ENCODE measurements at regions not wholly inside any gene's neighbourhood (a gene's known extent, or its start where the extent isn't known, plus 50 kb on each side); places are given as distances from the start of the nearest gene placed in this dataset.

DNA sequence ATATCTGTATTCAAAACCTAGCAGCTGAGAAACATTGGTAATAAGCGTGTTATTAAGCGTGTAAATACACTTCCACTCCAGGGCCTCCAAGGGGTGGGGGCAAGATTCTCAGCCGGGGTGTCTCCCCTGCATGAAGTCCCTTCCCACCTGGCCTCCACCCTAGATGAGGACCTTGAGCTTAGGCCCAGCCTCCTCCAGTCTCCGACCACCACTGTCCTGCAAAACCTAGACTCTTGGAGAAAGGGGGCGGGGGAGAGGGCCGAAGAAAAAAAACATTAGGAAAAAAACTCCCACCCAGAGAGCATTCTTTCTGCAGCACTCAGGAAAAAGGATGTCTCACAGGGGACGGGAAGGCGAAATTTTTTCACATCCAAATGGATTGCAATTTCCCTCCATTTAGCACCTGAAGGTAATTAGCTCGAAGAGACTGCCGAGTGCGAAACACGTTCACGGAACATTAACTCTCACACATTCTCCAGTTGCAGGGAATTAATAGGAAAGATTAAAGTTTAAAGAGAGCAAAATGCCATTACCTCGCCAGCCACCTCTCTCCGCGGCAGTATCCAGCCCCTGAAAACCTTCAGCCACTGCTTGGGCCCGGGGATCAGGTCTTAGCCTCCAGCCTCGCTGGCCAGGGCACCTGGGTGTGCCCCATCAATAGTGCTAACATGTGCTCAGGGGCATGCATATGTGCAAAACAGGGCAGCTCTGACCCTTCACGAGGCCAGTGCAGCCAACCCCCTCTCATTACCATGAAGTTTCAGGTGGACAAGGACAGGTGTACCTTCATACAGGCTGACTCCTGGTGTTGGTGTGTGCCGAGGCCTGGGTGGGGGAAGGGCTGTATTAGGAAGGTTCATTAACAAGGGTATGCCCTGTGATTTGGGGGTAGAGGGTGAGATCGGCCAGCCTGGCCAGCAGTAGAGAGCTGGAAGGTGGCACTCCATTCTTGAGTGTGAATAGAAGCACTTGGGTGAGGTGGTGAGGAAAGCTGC lies 77.2 kb downstream of the HIF1AN start:
- peak in 1 of 4 donors; percentile 29 for DNase-seq (ENCODE audit: low read depth in 4 of 4, low spot score in 2 of 4)

DNA sequence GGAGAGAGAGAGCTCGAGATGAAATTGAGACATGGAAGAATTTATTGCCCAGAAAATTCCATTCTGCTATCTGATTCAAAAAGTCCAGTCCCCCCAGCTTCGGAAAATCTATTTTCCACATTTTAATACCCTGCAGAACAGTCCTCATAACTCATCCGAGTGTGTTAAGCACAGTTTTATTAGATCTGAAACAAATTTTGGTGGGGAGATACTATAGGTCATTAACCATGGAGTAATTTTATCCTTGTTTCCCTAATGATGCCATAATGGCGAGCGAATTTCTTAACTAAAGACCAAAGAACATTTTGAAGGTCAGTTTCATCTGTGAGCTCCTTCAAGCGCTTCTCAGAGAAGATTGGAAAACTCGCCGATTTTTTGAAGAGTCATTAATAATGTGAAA lies 78.1 kb downstream of the HIF1AN start:
- DNase-seq (ENCODE audit: low read depth in 4 of 4, low spot score in 2 of 4) = no peak

DNA sequence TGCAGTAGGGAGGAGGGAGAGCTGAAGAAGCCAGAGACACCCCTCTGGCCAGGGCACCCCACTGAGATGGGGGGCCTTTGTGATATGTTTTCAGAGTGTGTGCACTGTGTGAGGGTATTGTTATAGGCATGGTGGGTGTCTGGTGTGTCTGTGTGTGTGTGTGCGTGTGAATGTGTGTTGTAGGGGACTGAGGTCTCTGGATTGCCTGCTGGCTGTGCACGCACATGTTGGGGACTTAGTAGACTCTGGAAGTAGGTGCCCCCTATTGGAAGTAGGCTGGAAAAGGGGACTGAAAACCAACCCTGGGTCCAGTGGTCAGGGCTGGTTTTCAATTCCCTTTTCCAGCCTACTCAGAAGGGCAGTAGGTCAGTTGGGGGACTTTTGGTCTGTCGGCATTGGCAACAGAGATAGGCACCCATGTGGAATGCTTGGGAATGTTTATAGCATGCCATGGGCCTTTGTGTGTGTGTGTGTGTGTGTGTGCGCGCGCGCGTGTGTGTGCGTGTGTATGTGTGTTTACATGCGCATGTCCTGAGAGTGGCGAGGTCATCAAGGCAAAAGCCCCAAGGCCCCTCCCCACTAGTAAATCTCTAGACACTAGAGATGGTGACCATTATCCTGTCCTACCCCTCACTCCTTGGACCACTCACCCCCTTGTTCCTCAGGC lies 78.8 kb downstream of the HIF1AN start:
- DNase-seq (ENCODE audit: low read depth in 4 of 4, low spot score in 2 of 4) = no peak

DNA sequence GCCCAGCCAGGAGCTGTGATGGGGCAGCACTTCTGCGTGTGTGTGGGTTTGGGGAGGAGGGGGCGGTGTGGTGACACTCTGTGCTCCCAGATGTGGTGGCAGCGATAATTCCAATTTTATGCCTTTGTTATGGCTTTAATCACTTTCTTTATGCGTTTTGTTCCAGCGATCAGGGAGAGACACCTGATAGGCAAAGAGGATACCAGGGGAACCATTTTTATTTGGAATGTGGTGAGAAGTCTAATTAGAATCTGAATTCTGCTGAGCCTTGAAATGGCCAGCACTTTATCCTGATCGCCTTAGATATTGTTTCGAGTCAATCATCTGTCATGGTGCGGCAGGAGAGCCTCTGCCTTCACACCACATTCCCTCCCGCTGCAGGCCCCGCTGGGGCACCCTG lies 79.5 kb downstream of the HIF1AN start:
- no peak for DNase-seq (ENCODE audit: low read depth in 4 of 4, low spot score in 2 of 4)

DNA sequence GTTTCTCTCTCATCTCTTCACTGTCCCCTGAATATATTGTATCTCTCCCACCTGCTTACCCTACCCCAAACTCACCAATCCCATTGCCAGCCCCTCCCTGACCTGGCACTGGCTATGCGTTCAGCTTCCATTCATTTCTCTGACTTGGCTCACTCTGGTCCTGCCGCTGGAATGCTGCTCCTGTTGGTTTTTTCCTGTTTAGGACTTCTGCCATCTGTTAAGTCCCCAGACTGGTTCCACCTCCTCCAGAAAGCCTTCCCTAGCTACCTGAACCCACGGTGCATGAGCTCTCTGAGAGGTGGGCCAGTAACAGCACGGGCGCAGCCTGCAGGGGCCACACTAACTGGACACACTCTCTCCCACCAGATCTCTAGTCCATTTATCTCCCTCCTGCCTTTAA lies 80.2 kb downstream of the HIF1AN start:
- no peak for DNase-seq (ENCODE audit: low read depth in 4 of 4, low spot score in 2 of 4)

DNA sequence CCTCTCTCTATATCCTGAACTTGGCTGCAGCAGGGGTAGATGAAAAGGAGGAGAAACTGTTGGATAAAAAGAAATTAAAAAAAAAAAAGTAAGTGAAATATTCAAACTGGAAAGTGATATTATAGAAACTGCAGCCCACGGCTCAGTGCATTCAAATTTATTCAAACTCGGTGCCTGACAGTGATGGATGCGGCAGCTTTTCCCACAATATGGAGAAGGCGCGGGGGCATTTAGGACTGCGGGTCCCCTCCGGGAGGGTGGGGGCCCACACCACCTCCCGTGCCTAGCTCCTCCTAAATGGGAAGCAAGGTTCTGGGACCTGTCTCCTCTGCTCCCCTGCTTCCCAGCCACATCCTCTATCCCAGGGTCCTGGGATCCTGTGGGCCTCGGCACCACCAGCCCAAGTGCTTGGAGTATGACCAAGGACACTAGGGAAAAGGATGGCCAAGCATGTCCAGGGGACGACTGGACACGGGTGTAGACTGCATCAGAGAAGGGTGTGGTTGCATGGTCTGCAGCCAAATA lies 82.4 kb downstream of the HIF1AN start:
- no peak for DNase-seq (ENCODE audit: low read depth in 4 of 4, low spot score in 2 of 4)

DNA sequence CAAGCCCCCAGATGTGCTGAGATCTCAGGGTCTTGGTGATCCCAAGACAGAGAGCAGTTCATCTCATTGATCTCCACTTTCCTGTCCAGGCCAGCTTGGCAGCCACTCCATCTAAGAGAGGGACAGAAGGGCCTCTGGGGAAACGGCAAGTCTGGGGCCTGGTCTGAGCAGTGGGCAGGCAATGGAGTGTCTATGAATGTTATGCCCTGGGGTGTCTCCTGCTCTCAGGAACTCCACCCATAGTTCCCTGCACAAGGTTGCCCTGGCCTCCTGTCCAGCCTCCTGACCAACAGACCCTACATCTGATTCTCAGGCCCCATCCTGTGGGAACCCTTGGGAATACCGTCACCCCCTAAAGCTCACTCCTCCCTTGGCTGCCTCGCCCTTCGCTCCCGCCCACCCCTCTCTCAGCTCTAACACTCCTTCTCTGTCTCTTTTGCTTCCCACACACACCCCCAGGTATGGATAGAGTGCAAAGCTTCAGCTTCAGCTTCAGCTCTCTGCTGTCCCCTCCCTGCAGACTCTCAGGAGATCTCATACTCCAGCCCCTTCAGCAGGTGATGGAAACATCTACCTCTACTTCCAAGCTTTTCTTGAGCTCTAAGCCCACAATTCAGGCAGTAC lies 83.0 kb downstream of the HIF1AN start:
- no peak for DNase-seq (ENCODE audit: low read depth in 4 of 4, low spot score in 2 of 4)

DNA sequence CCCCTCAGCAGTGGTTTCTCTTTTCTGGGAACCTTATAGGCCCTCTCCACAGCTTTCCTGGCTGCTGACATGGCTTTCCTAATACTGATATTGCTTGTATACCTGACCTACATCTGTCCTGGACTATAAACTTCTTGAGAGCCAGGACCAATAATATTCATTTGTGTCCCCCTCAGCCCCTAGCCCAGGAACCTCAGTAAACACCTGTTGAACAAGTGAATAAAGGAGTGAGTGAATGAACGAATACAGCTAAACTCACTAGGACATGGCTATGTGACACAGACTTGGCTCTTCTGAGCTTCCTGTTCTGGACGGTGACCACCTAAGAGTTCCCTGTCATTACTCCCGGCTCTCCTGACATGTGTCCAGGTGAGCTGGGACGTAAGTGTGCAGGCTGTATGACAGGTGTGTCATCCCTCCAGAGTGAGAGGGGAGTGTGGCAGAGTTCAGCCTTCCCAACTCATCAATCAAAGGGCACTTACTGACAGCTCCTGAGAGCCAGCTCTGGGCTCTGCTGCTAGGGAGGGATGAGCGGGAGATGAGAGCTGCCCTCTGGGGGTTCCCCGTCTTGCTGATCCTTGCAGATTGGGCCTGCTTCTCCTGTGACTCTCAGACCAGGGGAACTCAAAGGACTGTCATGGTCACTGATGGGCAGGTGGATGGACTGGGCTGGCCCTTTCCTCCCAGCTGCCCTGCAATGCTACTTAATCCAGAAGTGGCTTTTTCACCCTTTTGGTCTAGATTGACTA lies 84.5 kb downstream of the HIF1AN start:
- no peak for DNase-seq (ENCODE audit: low read depth in 4 of 4, low spot score in 2 of 4)

DNA sequence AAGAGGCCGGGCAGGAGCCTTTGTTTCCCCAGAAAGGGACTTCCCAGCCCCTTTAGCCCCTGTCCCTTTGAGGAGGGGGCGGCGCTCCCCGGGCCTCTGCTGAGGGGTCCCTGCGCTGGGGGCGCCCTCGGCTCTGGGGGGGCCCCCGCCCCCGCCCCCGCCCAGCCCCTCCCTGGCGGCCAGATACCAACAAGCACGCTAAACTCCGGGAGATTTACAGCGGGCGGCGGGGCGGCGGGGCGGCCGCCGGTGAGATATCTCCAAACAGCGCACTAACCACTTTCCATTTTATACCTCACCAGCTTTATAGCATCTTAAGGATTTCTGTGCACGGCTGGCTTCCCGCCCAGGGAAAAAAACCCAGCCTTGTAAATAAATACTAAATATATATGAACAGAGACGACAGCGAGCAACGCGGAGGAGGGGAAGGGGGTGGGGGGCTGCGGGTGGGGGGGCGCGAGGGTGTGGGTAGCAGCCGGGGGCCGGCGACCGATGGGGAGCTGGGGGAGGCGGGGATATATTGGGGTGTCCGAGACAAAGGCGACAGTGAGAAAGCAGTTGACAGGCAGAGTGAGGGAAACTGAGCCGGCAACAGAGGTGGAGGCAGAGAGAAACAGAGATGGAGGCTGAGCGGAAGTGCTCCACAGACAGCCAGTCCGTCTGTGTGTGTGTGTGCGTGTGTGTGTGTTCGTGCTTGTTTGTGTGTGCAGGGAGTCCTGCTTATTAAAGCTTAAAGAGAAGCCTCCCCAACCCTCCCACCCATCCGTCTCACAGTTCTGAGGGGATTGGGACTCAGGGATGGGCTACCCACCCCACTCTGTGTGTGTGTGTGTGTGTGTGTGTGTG lies 85.8 kb downstream of the HIF1AN start:
- no peak for DNase-seq (ENCODE audit: low read depth in 4 of 4, low spot score in 2 of 4)

DNA sequence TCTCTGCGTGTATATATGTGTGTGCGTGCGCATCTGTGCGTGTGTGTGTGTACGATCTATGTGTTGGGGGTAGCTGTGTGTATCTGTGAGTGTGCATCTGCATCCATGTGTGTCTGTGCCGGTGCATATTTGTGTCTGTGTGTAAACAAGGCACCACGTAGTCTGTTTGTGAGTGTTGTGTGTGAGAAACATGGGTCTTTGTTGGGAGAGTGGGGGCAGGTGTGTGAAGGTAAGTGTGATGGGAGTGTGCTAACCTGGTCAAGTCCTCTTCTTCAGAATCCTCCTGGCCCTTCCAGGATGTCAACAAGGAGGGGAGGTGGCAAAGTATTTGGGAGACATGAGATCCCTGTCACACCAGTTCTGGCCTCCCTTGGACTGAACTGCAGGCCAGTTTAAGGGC lies 87.2 kb downstream of the HIF1AN start:
- no peak for DNase-seq (ENCODE audit: low read depth in 4 of 4, low spot score in 2 of 4)

DNA sequence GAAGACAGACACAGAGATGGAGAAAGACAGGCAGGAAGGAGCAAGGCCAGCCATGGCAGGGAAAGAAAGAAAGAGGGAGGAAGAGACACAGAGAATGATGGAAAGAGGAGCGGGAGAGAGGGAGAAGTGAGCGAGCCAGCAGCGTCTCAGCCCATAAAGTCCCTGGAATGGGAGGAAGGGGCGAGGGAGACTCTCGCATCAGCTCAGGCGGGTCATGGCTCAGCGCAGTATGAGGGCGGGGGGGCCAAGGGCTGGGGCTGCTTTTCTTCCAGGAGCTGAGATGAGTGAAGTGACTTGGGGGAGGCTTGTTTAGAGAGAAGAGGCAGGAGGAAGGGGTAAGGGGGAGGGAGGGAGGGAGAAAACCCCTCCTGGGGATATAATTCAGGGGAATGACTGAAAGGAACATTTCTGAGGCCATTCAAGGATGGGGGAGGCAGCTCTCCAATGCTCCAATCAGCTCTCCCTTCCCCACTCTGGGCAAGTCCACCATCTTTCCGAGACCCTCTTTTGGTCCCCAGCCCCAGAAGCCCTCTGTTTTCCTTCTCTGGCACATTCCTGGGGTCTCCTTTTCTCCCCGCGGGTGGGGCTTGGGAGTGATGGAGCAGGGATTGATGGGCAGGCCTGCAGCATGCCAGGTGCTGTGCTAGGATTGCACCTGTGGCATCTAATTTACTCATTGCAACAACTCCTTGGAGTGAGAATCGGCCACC lies 87.9 kb downstream of the HIF1AN start:
- DNase-seq (ENCODE audit: low read depth in 4 of 4, low spot score in 2 of 4) = no peak

DNA sequence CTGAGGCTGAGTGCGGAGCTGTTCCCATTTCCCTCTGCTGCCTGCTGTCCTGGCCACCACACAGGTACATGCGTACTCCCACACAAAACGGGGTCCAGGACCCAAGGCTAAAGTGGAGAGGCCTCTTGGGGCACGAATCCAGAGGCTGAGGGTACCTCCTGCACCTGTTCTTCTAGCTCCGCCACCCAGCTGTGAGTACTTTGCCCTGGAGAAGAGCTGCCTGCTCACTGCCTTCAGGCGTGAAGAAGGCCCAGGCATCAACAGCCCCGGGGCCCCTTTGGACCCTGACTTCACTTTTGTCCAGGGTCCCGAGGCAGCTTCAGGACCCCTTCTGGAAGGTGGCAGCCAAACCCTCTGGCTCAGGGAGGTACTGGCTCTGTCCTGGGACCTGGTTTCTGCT lies 88.6 kb downstream of the HIF1AN start:
- no peak for DNase-seq (ENCODE audit: low read depth in 4 of 4, low spot score in 2 of 4)

DNA sequence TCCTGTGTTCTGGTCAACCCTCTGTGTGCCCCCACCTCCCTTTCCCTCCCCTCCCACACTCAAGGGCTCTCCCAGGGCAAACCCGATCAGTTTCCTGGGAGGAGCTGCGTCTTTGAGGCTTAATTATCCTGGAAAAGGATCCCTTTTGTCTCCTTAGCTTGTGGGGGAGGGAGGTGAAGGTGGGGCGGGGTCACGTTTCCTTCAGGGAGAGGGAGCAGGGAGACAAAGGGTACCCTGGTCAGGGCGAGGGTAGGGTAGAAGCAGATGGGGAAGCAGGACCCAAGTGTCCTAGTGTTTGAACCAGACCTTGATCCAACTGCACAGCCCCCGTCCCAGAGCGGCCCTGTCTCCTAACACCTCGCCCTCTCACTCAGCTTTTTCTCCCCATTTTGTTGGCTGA lies 90.1 kb downstream of the HIF1AN start:
- DNase-seq (ENCODE audit: low read depth in 4 of 4, low spot score in 2 of 4) = no peak

DNA sequence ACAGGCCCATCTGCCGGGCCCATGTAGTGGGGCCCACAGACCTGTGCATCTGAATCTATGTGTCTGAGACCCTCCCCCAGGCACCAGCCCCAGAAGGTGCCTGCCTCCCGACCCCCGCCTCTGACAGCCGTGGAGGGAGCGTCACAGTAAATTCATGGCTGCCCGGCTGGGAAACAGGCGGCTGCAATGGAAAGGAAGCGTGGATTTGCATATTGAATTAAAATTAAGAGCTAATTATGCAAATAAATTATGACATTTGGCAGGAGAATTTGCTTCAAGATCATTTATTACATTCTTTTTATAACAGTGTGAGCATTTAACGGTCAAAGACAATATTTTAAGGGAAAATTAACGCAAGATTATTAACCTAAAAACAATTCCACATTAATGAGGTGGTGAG lies 92.3 kb downstream of the HIF1AN start:
- no peak for DNase-seq (ENCODE audit: low read depth in 4 of 4, low spot score in 2 of 4)

DNA sequence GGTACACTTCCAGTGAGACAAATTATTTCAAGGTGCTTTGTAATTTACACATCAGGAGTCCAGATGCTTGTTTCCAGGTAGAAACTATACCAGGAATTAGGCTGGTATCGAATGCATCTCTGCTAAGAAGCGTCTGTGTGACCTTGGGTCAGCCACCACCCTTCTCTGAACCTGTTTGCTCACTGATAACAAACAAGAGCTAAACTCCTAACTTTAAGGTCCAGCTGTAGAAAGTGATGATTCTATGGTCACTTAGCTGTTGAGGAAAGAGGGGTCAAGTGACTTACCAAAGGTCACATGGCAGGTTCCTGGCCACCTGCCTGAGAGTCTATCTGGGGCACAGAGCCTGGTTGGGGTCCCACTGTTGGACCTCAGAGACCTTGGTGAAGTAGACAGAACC lies 95.4 kb downstream of the HIF1AN start:
- DNase-seq (ENCODE audit: low read depth in 4 of 4, low spot score in 2 of 4) = no peak

DNA sequence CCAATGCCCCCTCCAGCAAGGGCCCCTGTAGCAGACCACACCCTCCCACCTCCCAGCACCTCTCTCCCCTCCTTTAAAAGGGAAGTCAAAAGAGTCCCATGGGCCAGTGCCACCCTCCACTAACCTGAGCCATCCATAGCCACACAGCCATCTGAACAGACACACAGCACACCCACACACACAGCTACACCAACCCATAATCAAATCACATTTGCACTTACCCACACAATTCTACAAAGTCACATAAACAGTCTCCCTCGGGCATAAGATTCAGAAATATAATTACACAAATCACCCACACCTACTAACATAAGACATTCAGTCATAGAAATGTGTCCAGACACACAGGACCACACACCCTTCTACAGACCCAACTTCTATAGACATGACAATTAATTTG lies 96.3 kb downstream of the HIF1AN start:
- DNase-seq (ENCODE audit: low read depth in 4 of 4, low spot score in 2 of 4) = no peak

DNA sequence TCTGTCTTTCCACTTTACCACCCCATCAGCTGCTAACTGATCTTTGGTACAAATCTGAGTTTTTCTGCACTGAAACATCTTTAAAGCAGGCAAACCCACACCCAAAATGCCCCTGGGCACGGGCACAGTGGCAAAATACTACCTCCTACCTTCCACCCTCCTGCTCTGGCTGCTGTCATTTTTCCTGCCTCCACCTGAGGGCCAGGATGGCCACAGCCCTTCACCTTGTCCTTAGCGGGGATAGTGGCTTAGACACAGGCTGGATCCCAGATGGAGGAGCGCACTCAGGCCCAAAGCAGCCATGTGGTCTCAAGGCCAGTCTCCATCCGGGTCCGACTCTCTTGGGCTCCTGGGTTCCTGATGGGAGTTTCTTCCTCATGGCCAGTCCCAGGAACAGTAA lies 98.3 kb downstream of the HIF1AN start:
- no peak for DNase-seq (ENCODE audit: low read depth in 4 of 4, low spot score in 2 of 4)

DNA sequence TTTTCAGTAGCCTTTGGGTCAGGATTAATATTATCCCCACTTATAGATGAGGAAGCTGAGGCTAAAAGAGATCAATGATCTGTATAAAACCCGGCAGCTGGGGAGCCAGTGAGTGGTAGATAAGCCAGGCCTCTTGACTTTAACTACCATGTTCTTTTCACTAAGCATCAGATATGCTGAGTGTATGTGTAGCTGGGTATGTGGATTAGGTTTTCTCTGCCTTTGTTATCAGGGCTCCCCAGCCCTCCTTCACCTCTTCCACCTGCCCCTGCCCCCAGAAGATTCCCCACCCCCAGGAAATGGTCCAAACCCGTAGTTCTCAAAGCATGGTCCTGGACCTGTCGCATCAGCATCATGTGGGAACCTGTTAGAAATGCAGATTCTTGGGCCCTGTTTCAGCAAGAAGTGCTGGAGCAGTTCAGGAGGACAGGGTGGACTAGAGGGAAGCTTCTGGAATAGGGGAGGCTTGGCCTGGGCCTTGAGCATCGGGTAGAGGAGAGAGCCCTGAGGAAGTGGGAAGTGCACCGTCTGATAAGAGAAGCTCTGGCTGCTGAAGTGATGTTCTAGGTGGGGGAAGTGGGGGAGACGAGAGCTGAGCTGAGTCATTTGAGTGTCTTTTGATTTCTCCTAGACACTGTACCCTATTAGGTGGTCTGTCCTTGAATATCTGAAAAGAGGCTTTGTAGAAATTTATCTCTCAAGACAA lies 101.3 kb downstream of the HIF1AN start:
- DNase-seq (ENCODE audit: low read depth in 4 of 4, low spot score in 2 of 4) = no peak

Measured in left renal cortex interstitium (tissue), 4 donors.